WTC11 (cell line): ENCODE measurements at regions not wholly inside any gene's neighbourhood (a gene's known extent, or its start where the extent isn't known, plus 50 kb on each side); places are given as distances from the start of the nearest gene placed in this dataset.

Source experiments
- ATAC-seq: fragments of 200-7000 bp; cut with Tn5 transposase; 2 replicates; pipeline ENCODE4 v1.10.0; 2021; ENCODE audit warnings: mild to moderate bottlenecking, moderate library complexity
- CTCF ChIA-PET: fragments of 300-600 bp; sonication (Branson Sonifier 250); formaldehyde crosslinking; loops from one replicate; lab custom pipeline; 2021; ENCODE audit warnings: antibody characterized with exemption; lab: Charles Lee
- POLR2A ChIA-PET: fragments of 350-600 bp; sonication (Branson Sonifier 250); formaldehyde crosslinking; loops from one replicate; lab custom pipeline; 2021; ENCODE audit warnings: antibody characterized with exemption; lab: Charles Lee
- DNase-seq: peaks from one replicate; pipeline ENCODE4 v3.0.0; 2021; ENCODE audit warnings: low spot score
- H3K27ac Mint-ChIP-seq: 2 replicates; pipeline ENCODE4 v1.8.0; 2021; ENCODE audit warnings: mixed read lengths
- H3K27me3 Mint-ChIP-seq: 2 replicates; pipeline ENCODE4 v1.8.0; 2021; ENCODE audit warnings: low read depth, mild to moderate bottlenecking, moderate library complexity, mixed read lengths
- H3K36me3 Mint-ChIP-seq: 2 replicates; pipeline ENCODE4 v1.8.0; 2021; ENCODE audit warnings: mixed read lengths
- H3K4me1 Mint-ChIP-seq: 2 replicates; pipeline ENCODE4 v1.8.0; 2022; ENCODE audit warnings: mixed read lengths
- H3K4me3 Mint-ChIP-seq: 2 replicates; pipeline ENCODE4 v1.8.0; 2021; ENCODE audit warnings: mild to moderate bottlenecking, moderate library complexity, mixed read lengths
- H3K9me3 Mint-ChIP-seq: 2 replicates; pipeline ENCODE4 v1.8.0; 2021; ENCODE audit warnings: mixed read lengths
- CBFB ChIP-seq: sonication (generic); formaldehyde crosslinking; IDR thresholded peaks from 2 replicates; pipeline ENCODE4 v1.8.1; 2022; ENCODE audit warnings: mild to moderate bottlenecking, low read depth, missing genetic modification reagents
- ESRRA ChIP-seq: sonication (generic); formaldehyde crosslinking; IDR thresholded peaks from 2 replicates; pipeline ENCODE4 v1.8.1; 2022; ENCODE audit warnings: mild to moderate bottlenecking, missing genetic modification reagents, borderline replicate concordance
- ETV6 ChIP-seq: sonication (generic); formaldehyde crosslinking; IDR thresholded peaks from 2 replicates; pipeline ENCODE4 v1.8.1; 2022; ENCODE audit warnings: mild to moderate bottlenecking, missing genetic modification reagents
- FOXK1 ChIP-seq: sonication (generic); formaldehyde crosslinking; IDR thresholded peaks from 2 replicates; pipeline ENCODE4 v1.8.0; 2022; ENCODE audit warnings: mild to moderate bottlenecking, moderate library complexity, missing genetic modification reagents
- FOXP4 ChIP-seq: sonication (generic); formaldehyde crosslinking; IDR thresholded peaks from 2 replicates; pipeline ENCODE4 v1.8.0; 2022; ENCODE audit warnings: mild to moderate bottlenecking, missing genetic modification reagents
- GABPB1 ChIP-seq: sonication (generic); formaldehyde crosslinking; IDR thresholded peaks from 2 replicates; pipeline ENCODE4 v1.8.1; 2023; ENCODE audit warnings: mild to moderate bottlenecking, missing genetic modification reagents
- MLX ChIP-seq: sonication (generic); formaldehyde crosslinking; IDR thresholded peaks from 2 replicates; pipeline ENCODE4 v1.8.1; 2023; ENCODE audit warnings: mild to moderate bottlenecking, missing genetic modification reagents, moderate library complexity
- NR1H2 ChIP-seq: sonication (generic); formaldehyde crosslinking; IDR thresholded peaks from 2 replicates; pipeline ENCODE4 v1.9.0; 2021; ENCODE audit warnings: mild to moderate bottlenecking, moderate library complexity, missing genetic modification reagents
- NR3C1 ChIP-seq: sonication (generic); formaldehyde crosslinking; conservative IDR thresholded peaks from 2 replicates; pipeline ENCODE4 v1.8.1; 2023; ENCODE audit warnings: low read depth, mild to moderate bottlenecking, missing genetic modification reagents
- RORB ChIP-seq: fragments of 250-450 bp; sonication (Bioruptor Pico); IDR thresholded peaks from 2 replicates; pipeline ENCODE4 v1.9.0; 2021; ENCODE audit warnings: mild to moderate bottlenecking
- STAT6 ChIP-seq: sonication (generic); formaldehyde crosslinking; conservative IDR thresholded peaks from 2 replicates; pipeline ENCODE4 v1.8.1; 2023; ENCODE audit warnings: mild to moderate bottlenecking, low read depth, missing genetic modification reagents, moderate library complexity
- ZNF121 ChIP-seq: sonication (generic); formaldehyde crosslinking; IDR thresholded peaks from 2 replicates; pipeline ENCODE4 v1.8.0; 2023; ENCODE audit warnings: missing genetic modification reagents
- TF ChIP-seq, protein P1 (sequence below): sonication (generic); formaldehyde crosslinking; IDR thresholded peaks from 2 replicates; pipeline ENCODE4 v1.8.1; 2022; ENCODE audit warnings: mild to moderate bottlenecking, moderate library complexity, missing genetic modification reagents
- TF ChIP-seq, protein P2 (sequence below): sonication (generic); formaldehyde crosslinking; IDR thresholded peaks from 2 replicates; pipeline ENCODE4 v1.8.0; 2023; ENCODE audit warnings: missing genetic modification reagents
- TF ChIP-seq, protein P3 (sequence below): sonication (generic); formaldehyde crosslinking; IDR thresholded peaks from 2 replicates; pipeline ENCODE4 v1.8.1; 2022; ENCODE audit warnings: low read depth, mild to moderate bottlenecking, moderate library complexity, missing genetic modification reagents, borderline replicate concordance
- TF ChIP-seq, protein P4 (sequence below): fragments of 250-450 bp; sonication (Bioruptor Pico); IDR thresholded peaks from 2 replicates; pipeline ENCODE4 v1.9.0; 2021; ENCODE audit warnings: mild to moderate bottlenecking
- TF ChIP-seq, protein P5 (sequence below): sonication (generic); formaldehyde crosslinking; conservative IDR thresholded peaks from 2 replicates; pipeline ENCODE4 v1.8.1; 2022; ENCODE audit warnings: mild to moderate bottlenecking, missing genetic modification reagents
- TF ChIP-seq, protein P6 (sequence below): sonication (generic); formaldehyde crosslinking; IDR thresholded peaks from 2 replicates; pipeline ENCODE4 v1.8.1; 2023; ENCODE audit warnings: mild to moderate bottlenecking, missing genetic modification reagents

- peaks cover 4% of the 10 kb centered on the region; the same call in 1 of the 2 replicates for H3K9me3 Mint-ChIP-seq
- CTCF ChIA-PET = no interaction called here
- DNase-seq = no peak
Observed at GRCh38 chr3:7877312-7877711, 624.3 kb upstream of the LMCD1 start.

DNA sequence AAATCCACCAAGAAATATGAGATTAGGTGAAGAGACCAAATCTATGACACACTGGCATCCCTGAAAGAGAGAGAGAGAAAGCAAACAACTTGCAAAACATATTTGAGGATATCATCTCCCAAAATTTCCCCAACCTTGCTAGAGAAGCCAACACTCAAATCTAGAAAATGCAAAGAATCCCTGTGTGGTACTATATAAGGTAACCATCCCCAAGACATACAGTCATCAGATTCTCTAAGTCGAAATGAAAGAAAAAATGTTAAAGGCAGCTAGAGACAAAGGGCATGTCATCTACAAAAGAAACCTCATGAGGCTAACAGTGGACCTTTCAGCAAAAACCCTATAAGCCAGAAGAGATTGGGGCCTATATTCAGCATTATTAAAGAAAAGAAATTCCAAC lies 622.1 kb upstream of the LMCD1 start:
- ChIA-PET CTCF (no interaction called here), POLR2A (no interaction called here)
- DNase-seq = no peak
- no peak overlapping the region for H3K27ac Mint-ChIP-seq
- no peak overlapping the region for H3K4me3 Mint-ChIP-seq
- H3K27me3 Mint-ChIP-seq = no peaks in the 10 kb centered on the region
- TF ChIP-seq, protein P1, sequence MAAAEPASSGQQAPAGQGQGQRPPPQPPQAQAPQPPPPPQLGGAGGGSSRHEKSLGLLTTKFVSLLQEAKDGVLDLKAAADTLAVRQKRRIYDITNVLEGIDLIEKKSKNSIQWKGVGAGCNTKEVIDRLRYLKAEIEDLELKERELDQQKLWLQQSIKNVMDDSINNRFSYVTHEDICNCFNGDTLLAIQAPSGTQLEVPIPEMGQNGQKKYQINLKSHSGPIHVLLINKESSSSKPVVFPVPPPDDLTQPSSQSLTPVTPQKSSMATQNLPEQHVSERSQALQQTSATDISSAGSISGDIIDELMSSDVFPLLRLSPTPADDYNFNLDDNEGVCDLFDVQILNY (CRISPR knock-in tag) = no peak
- TF ChIP-seq CBFB (CRISPR knock-in tag) (no peak), FOXK1 (CRISPR knock-in tag) (no peak), ESRRA (CRISPR knock-in tag) (no peak), NR3C1 (no peak), FOXP4 (no peak), ZNF121 (CRISPR knock-in tag) (no peak)
- TF ChIP-seq, protein P2, sequence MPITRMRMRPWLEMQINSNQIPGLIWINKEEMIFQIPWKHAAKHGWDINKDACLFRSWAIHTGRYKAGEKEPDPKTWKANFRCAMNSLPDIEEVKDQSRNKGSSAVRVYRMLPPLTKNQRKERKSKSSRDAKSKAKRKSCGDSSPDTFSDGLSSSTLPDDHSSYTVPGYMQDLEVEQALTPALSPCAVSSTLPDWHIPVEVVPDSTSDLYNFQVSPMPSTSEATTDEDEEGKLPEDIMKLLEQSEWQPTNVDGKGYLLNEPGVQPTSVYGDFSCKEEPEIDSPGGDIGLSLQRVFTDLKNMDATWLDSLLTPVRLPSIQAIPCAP = no peak
- TF ChIP-seq, protein P3, sequence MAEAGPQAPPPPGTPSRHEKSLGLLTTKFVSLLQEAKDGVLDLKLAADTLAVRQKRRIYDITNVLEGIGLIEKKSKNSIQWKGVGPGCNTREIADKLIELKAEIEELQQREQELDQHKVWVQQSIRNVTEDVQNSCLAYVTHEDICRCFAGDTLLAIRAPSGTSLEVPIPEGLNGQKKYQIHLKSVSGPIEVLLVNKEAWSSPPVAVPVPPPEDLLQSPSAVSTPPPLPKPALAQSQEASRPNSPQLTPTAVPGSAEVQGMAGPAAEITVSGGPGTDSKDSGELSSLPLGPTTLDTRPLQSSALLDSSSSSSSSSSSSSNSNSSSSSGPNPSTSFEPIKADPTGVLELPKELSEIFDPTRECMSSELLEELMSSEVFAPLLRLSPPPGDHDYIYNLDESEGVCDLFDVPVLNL (CRISPR knock-in tag) = no peak
- 0 out of 2 replicates have a peak, but pooled peaks cover 2% of the 10 kb centered on the region for H3K4me1 Mint-ChIP-seq
- no peak for ATAC-seq
- H3K9me3 Mint-ChIP-seq = peaks cover 5% of the 10 kb centered on the region
- H3K36me3 Mint-ChIP-seq = no peaks in the 10 kb centered on the region

More at GRCh38 chr3:7877312-7877711, 624.3 kb upstream of the LMCD1 start:
- Mint-ChIP-seq H3K36me3 (no peaks in the 10 kb centered on the region), H3K27ac (no peak overlapping the region), H3K27me3 (no peaks in the 10 kb centered on the region), H3K4me3 (no peak overlapping the region), H3K4me1 (peaks cover 5% of the 10 kb centered on the region; the same call in 1 of the 2 replicates)
- POLR2A ChIA-PET = no interaction called here
- TF ChIP-seq RORB (no peak), MLX (CRISPR knock-in tag) (no peak), NR1H2 (no peak), ZNF121 (CRISPR knock-in tag) (no peak), ESRRA (CRISPR knock-in tag) (no peak)
- no peak for ATAC-seq

- H3K36me3 Mint-ChIP-seq = no peaks in the 10 kb centered on the region; the same call in 1 of the 2 replicates
- CTCF ChIA-PET = no interaction called here
- H3K4me3 Mint-ChIP-seq = no peak overlapping the region
- POLR2A ChIA-PET = no interaction called here
- DNase-seq (no peak), ATAC-seq (no peak)
- H3K27me3 Mint-ChIP-seq = no peaks in the 10 kb centered on the region
- no peaks in the 10 kb centered on the region for H3K4me1 Mint-ChIP-seq
- H3K9me3 Mint-ChIP-seq = peaks cover 28% of the 10 kb centered on the region
- no peak overlapping the region for H3K27ac Mint-ChIP-seq
- TF ChIP-seq, protein P4, sequence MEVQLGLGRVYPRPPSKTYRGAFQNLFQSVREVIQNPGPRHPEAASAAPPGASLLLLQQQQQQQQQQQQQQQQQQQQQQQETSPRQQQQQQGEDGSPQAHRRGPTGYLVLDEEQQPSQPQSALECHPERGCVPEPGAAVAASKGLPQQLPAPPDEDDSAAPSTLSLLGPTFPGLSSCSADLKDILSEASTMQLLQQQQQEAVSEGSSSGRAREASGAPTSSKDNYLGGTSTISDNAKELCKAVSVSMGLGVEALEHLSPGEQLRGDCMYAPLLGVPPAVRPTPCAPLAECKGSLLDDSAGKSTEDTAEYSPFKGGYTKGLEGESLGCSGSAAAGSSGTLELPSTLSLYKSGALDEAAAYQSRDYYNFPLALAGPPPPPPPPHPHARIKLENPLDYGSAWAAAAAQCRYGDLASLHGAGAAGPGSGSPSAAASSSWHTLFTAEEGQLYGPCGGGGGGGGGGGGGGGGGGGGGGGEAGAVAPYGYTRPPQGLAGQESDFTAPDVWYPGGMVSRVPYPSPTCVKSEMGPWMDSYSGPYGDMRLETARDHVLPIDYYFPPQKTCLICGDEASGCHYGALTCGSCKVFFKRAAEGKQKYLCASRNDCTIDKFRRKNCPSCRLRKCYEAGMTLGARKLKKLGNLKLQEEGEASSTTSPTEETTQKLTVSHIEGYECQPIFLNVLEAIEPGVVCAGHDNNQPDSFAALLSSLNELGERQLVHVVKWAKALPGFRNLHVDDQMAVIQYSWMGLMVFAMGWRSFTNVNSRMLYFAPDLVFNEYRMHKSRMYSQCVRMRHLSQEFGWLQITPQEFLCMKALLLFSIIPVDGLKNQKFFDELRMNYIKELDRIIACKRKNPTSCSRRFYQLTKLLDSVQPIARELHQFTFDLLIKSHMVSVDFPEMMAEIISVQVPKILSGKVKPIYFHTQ = no peak
- TF ChIP-seq ETV6 (CRISPR knock-in tag) (no peak), GABPB1 (CRISPR knock-in tag) (no peak), STAT6 (no peak)
- TF ChIP-seq, protein P5, sequence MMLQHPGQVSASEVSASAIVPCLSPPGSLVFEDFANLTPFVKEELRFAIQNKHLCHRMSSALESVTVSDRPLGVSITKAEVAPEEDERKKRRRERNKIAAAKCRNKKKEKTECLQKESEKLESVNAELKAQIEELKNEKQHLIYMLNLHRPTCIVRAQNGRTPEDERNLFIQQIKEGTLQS = no peak
- TF ChIP-seq, protein P6, sequence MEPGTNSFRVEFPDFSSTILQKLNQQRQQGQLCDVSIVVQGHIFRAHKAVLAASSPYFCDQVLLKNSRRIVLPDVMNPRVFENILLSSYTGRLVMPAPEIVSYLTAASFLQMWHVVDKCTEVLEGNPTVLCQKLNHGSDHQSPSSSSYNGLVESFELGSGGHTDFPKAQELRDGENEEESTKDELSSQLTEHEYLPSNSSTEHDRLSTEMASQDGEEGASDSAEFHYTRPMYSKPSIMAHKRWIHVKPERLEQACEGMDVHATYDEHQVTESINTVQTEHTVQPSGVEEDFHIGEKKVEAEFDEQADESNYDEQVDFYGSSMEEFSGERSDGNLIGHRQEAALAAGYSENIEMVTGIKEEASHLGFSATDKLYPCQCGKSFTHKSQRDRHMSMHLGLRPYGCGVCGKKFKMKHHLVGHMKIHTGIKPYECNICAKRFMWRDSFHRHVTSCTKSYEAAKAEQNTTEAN (CRISPR knock-in tag) = no peak
- TF ChIP-seq, all 79 proteins: peak for 0
Observed at GRCh38 chr3:7881946-7882345, 619.7 kb upstream of the LMCD1 start.
